Glomerular endothelial cell (primary cell): ENCODE measurements at regions not wholly inside any gene's neighbourhood (a gene's known extent, or its start where the extent isn't known, plus 50 kb on each side); places are given as distances from the start of the nearest gene placed in this dataset.

Experiments
- DNase-seq: peaks from one replicate; pipeline ENCODE4 v3.0.0-alpha.2; 2011; ENCODE audit warnings: low read depth, low spot score; ENCODE audit errors: extremely low read depth

GRCh38 chr15:96390986-96391385 lies 60.5 kb downstream of the NR2F2 start:
- DNase-seq = no peak

- DNase-seq = no peak
Observed at GRCh38 chr15:96392380-96393208, 62.1 kb downstream of the NR2F2 start.

GRCh38 chr15:96393209-96393513 lies 62.7 kb downstream of the NR2F2 start:
- DNase-seq = no peak

DNA sequence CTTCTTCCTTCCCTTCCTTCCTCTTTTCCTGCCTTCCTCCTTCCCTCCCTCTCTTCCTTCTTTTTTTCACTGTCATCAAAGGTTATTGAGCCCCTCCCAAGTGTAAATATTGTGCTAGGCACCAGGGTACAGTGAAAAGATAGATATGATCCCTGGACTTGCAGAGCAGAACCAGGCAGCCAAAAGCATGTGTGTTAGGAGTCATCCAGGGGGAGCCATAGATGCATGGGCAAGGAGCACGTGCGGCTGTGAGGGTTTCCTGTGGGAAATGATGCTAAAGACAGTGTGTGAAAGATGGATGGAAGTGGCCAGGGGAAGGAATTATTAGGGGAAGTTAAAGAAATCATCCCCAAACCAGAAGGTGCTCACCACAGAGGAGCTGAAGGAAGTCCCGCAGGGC lies 65.2 kb downstream of the NR2F2 start:
- no peak for DNase-seq

- DNase-seq = no peak
Observed at GRCh38 chr15:96398776-96399175, 68.3 kb downstream of the NR2F2 start.

GRCh38 chr15:96402403-96402802 lies 71.9 kb downstream of the NR2F2 start:
- no peak for DNase-seq

GRCh38 chr15:96403071-96403470 lies 72.6 kb downstream of the NR2F2 start:
- no peak for DNase-seq

DNA sequence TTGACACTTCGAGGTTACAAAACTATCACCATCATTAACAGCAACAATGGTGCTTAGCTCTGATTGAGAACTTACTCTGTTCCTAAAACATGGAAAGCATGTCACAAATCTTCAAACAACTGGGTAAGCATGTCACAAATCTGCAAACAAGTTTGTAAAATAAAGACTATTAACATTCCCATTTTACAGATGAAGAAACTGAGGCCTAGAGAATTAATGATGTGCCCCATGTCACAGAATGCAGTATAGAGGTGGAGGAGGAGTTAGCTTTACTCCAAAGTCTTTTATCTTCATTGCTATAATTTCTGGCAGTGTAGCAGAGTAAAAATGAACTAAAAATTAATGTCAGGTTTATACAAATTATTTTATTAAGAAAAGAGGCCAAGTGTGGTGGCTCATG lies 73.4 kb downstream of the NR2F2 start:
- DNase-seq = no peak

- DNase-seq = no peak
Observed at GRCh38 chr15:96404560-96404959, 74.1 kb downstream of the NR2F2 start.

DNA sequence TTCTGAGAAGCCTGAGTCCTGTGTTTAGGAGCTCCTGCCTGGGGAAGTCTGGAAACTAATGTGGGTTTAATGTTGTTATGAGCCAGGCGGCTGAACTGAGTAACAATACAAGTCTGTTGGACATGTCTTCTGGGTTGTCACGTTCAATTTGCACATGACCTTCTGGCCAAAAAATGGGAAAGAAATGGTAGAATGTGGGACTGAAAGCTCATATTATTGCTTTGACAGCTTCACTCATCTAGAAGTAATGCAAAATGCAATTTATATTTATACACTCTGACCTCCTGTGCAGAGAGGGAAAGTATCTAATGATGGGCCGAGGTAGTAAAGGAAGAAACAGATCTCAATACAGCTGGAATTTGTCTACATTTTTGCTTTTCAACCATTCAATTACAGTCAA lies 75.8 kb downstream of the NR2F2 start:
- DNase-seq = no peak

- DNase-seq = no peak
Observed at GRCh38 chr15:96406701-96407100, 76.2 kb downstream of the NR2F2 start.

DNA sequence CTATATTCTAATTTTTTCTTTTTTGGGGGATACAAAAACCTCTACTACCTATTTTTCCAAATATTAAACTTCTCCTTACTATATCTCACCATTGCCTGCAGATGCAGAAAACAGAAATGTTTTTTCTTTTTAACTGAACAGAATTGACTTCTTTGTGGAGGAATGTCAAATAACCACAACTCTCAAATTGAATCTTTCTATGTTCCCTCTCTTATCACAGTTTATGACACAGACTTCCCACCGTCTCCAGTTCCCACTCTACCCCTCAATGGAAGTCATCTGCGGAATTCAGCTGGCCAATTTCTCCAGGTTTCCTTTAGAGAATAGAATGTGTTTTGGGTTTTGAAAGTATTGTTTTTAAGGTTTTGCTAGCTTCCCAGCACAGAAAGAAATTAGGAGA lies 77.0 kb downstream of the NR2F2 start:
- no peak for DNase-seq

- DNase-seq = no peak
Observed at GRCh38 chr15:96408591-96409183, 78.2 kb downstream of the NR2F2 start.

GRCh38 chr15:96409215-96410138 lies 79.0 kb downstream of the NR2F2 start:
- DNase-seq = no peak

GRCh38 chr15:96410175-96411055 lies 79.9 kb downstream of the NR2F2 start:
- DNase-seq = no peak

DNA sequence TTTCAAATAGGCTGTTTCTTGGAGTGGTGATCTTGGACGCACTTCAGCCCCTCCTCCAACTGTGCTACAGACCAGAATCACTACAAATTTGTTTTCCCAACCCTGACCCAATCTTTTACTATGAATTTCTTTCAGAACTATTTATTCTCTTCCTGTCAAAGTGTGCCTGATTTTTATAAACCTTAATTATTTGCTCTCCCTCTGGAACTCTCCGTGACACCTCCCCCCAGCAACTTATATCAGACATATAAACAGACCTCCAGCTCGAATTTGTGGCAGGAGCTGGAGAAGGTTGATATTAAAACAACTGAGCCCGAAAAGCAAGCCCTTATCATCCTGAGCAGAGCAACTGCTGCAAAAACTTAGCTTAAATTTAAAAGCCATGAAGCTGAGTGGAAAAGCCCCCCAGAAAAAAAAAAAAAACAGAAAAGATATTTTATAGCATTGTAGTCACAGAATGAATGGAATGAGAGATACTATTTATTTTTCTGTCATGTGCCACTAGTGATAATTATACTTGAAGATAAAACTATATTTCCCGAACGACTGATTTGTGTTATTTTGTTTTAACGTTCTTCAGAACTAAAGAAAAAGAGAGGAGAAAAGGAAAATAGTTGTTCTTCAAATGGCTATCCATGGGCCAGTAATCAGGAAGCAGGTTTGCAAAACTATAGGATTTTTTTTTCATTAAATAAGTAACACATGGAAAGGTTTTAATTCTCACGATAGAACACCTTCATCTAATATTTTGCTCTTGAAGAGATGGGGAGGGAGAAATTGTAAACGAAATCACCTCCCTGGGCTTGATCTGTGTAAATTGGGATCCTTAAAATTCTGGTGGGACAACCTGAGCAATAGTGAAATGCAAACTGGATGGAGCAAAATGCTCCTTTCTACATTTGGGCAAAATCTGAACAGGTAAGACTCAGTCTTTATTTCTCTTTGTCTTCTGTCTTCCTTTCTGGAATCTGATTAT lies 80.8 kb downstream of the NR2F2 start:
- no peak for DNase-seq

DNA sequence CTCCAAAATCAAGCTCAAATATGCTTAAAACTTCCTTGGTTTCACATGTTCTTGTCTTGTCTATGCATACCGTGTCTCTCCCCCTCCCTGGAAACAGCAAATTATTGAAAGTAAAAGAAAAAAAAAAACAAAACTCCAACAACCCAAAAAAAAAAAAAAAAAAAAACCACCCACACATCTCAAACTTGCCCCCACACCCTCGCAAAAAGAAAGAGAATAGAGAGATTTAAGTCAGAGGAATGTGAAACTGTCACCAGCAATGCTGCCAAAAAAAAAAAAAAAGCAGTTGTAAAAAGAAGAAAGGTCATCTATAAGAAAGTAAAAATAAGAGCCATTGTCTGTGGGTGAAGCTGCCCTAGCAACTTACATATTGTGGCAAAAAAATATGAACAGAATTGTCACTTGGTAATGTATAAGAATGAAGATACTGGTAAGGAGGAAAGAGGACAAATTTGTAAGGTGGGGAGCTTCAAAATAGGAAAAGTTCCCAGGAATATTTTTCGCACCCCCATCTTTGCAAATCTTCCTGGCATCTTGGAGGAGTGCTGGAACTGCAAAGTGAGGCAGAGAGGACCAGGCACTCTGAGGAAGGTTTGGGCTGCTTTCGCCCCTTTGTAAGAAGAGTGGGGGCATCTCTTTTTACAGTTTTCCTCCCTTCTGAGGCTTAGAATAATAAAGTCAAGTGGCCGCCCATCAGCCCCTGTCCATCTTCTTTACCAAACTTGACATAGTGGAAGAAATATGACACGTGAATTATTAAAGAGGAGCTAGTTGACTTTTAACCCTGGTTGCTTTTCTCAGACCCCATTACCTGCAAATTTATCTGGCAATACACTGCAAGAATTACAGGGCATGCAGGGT lies 81.8 kb downstream of the NR2F2 start:
- DNase-seq = no peak

DNA sequence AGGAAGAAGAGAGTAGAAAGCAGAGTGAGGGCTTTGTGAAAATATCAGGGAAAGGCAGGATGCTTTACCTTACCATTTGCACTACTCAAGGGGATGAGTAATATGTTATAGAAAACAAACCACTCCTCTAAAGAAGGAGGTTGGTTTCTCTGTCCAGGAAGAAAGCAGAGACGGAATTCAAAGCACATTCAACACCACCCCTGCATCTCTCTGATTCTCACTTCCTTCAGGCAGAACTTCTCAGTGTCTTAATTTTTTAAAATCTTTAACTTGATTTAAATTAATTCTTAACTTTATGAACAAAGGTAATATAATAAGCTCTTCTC lies 82.4 kb downstream of the NR2F2 start:
- DNase-seq = no peak

- DNase-seq = no peak
Observed at GRCh38 chr15:96413657-96414056, 83.2 kb downstream of the NR2F2 start.
